Stimulated activated CD4-positive, alpha-beta T cell treated with anti-CD3 and anti-CD28 coated beads, Interleukin-1b, Interleukin-23, amount 100 ng/mL, for 24 hours (primary cell): ENCODE measurements at regions not wholly inside any gene's neighbourhood (a gene's known extent, or its start where the extent isn't known, plus 50 kb on each side); places are given as distances from the start of the nearest gene placed in this dataset.
"Not testable (repeated sequence)": the region's sequence is repeated elsewhere in the genome, so short reads cannot be mapped to it uniquely, and the experiment has no call there.

Experiments
- DNase-seq, 4 experiments: peaks; one replicate each; pipeline ENCODE4 v3.0.0-alpha.2; 2020; ENCODE audit warnings: low read depth in 4 of 4, low spot score in 1 of 4

- DNase-seq = no peak
Measured at GRCh38 chr2:45119038-45119437, 109.8 kb upstream of the SIX2 start.

GRCh38 chr2:45117383-45117782, 108.1 kb upstream of the SIX2 start:
- no peak for DNase-seq

- no peak for DNase-seq
Measured at GRCh38 chr2:45115181-45115580, 105.9 kb upstream of the SIX2 start.

- DNase-seq = no peak
Measured at GRCh38 chr2:45114221-45114955, 105.1 kb upstream of the SIX2 start.

GRCh38 chr2:45112750-45113149, 103.5 kb upstream of the SIX2 start:
- DNase-seq = no peak

- no peak for DNase-seq
Measured at GRCh38 chr2:45105050-45105582, 95.9 kb upstream of the SIX2 start.

GRCh38 chr2:45104429-45104828, 95.2 kb upstream of the SIX2 start:
- no peak for DNase-seq

GRCh38 chr2:45103351-45104345, 94.4 kb upstream of the SIX2 start:
- DNase-seq = no peak

- DNase-seq = no peak
Measured at GRCh38 chr2:45102579-45103117, 93.4 kb upstream of the SIX2 start.

GRCh38 chr2:45102141-45102540, 92.9 kb upstream of the SIX2 start:
- DNase-seq = no peak

GRCh38 chr2:45096996-45097395, 87.7 kb upstream of the SIX2 start:
- no peak for DNase-seq

GRCh38 chr2:45096038-45096437, 86.8 kb upstream of the SIX2 start:
- DNase-seq = not testable (repeated sequence)

GRCh38 chr2:45093663-45094062, 84.4 kb upstream of the SIX2 start:
- DNase-seq = no peak

GRCh38 chr2:45093181-45093580, 83.9 kb upstream of the SIX2 start:
- no peak for DNase-seq

- no peak for DNase-seq
Measured at GRCh38 chr2:45089554-45090261, 80.5 kb upstream of the SIX2 start.

GRCh38 chr2:45085487-45085886, 76.2 kb upstream of the SIX2 start:
- DNase-seq = no peak

GRCh38 chr2:45084361-45085020, 75.2 kb upstream of the SIX2 start:
- DNase-seq = no peak

- no peak for DNase-seq
Measured at GRCh38 chr2:45083175-45083574, 73.9 kb upstream of the SIX2 start.

- no peak for DNase-seq
Measured at GRCh38 chr2:45074713-45075112, 65.5 kb upstream of the SIX2 start.

GRCh38 chr2:45072862-45073237, 63.6 kb upstream of the SIX2 start:
- DNase-seq = no peak
